ENCODE measurements at regions not wholly inside any gene's neighbourhood (a gene's known extent, or its start where the extent isn't known, plus 50 kb on each side); places are given as distances from the start of the nearest gene placed in this dataset.
"Not testable (repeated sequence)": the region's sequence is repeated elsewhere in the genome, so short reads cannot be mapped to it uniquely, and the experiment has no call there.

DNA sequence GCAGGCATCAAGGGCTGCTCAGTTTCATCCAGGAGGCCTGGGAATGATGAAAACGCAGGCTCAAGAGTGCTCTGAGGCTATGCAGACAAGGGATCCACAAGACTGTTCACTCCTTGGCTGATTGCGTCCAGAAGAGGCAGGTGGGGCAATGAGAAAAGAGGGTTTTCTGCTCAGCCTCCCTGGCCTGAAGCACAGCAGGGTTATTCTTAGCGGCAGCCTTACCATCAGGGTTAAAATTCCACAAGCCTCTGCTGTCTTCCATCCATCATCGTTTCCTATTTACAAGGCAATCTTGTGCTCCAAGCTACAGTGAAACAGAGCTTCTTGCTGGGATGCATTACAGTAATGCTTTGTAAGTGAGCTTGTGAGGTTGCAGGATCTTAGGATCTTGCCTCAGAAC is 129.4 kb upstream of the SHH start:
- Histone ChIP-seq H3K36me3 (no peaks in the 10 kb centered on the region), H3K4me3 (no peak overlapping the region), H3K9me3 (no peaks in the 10 kb centered on the region), H3K4me1 (replicated peaks) (no peaks in the 10 kb centered on the region), H3K27me3 (replicated peaks; ENCODE audit: insufficient read depth) (no peaks in the 10 kb centered on the region), H3K27ac (no peak overlapping the region)
- DNase-seq (ENCODE audit: low spot score), result no peak
- intact Hi-C loops (cut with DNase I), result no loop called here
- WGBS, result 20% methylated on average over 4 of the region's 4 CpGs
- TF ChIP-seq POLR2AphosphoS5 (IDR thresholded peaks at IDR 0.05) (no peak), POLR2A (IDR thresholded peaks at IDR 0.05) (no peak)
- TF ChIP-seq, protein P1, sequence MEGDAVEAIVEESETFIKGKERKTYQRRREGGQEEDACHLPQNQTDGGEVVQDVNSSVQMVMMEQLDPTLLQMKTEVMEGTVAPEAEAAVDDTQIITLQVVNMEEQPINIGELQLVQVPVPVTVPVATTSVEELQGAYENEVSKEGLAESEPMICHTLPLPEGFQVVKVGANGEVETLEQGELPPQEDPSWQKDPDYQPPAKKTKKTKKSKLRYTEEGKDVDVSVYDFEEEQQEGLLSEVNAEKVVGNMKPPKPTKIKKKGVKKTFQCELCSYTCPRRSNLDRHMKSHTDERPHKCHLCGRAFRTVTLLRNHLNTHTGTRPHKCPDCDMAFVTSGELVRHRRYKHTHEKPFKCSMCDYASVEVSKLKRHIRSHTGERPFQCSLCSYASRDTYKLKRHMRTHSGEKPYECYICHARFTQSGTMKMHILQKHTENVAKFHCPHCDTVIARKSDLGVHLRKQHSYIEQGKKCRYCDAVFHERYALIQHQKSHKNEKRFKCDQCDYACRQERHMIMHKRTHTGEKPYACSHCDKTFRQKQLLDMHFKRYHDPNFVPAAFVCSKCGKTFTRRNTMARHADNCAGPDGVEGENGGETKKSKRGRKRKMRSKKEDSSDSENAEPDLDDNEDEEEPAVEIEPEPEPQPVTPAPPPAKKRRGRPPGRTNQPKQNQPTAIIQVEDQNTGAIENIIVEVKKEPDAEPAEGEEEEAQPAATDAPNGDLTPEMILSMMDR (IDR thresholded peaks at IDR 0.05), result no peak

DNA sequence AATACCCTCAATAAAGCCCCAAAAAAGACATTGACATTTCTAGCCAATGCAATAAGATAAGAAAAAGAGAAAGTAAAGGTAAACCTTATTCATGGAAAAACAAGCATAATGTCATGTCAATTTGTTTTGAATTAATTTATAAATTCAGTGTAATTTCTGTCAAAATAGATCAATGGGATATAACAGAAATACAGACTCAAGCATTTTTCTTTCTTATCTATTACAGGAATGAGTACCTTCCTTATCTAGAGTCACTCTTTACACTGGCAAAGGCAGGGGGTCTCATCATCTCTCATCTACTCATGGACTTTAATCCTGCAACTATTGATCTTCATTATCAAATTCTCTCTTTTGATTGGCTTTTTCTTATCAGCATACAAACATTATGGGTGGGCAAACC is 127.1 kb upstream of the SHH start:
- Histone ChIP-seq H3K9me3 (no peaks in the 10 kb centered on the region), H3K27me3 (replicated peaks; ENCODE audit: insufficient read depth) (no peaks in the 10 kb centered on the region), H3K4me1 (replicated peaks) (no peaks in the 10 kb centered on the region), H3K27ac (no peak overlapping the region), H3K36me3 (no peaks in the 10 kb centered on the region), H3K4me3 (no peak overlapping the region)
- DNase-seq (ENCODE audit: low spot score), result no peak
- no peak for TF ChIP-seq POLR2AphosphoS5 (IDR thresholded peaks at IDR 0.05)
- TF ChIP-seq, protein P1 (IDR thresholded peaks at IDR 0.05), result no peak
- no peak for TF ChIP-seq POLR2A (IDR thresholded peaks at IDR 0.05)
- intact Hi-C loops (cut with DNase I), result no loop called here

DNA sequence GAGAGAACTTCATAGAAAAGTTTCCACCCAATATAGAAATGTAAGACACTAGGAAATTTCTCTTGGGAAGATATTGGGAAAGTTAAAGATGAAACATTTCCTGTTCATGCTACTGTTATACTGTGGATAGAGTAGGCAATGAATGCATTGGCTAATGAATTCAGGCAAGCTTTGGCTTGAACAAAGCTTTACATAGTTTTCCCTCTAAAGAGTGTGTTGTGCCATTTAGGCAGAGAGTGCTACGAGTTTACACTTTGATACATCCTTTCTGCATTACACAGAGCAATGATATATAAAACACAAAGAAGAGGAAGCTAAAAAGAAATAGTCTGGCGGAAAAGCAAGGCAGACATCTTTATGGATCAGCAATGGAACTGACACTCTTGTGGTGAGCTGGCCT is 125.9 kb upstream of the SHH start:
- intact Hi-C loops (cut with DNase I), result no loop called here
- Histone ChIP-seq H3K27me3 (replicated peaks; ENCODE audit: insufficient read depth) (no peaks in the 10 kb centered on the region), H3K36me3 (no peaks in the 10 kb centered on the region), H3K9me3 (no peaks in the 10 kb centered on the region), H3K4me1 (replicated peaks) (no peaks in the 10 kb centered on the region), H3K4me3 (no peak overlapping the region), H3K27ac (no peak overlapping the region)
- WGBS, result 26% methylated on average over 2 of the region's 2 CpGs
- DNase-seq (ENCODE audit: low spot score), result no peak
- TF ChIP-seq, protein P1 (IDR thresholded peaks at IDR 0.05), result no peak
- TF ChIP-seq POLR2AphosphoS5 (IDR thresholded peaks at IDR 0.05) (no peak), POLR2A (IDR thresholded peaks at IDR 0.05) (no peak)

DNA sequence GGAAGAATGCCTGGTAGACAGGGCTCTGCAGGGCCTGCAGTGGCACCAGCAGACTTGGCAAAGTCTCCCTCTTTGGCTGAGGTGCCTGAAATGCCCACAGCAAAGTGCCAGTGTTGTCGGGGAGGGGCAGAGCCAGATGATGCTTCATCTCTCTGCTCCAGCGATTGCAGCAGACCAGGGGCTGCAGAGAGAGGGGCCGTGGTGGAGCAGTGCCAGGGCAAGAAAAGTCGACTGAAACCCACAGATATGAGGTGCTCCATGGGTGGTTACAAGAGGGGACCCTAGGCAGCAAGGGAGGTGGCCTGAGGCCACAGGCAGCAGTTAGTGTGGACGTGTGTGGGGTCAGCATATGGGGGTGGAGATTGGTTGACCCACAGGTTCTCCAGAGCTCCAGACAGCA is 123.5 kb upstream of the SHH start:
- 70% methylated on average over 5 of the region's 5 CpGs for WGBS
- no peak for DNase-seq (ENCODE audit: low spot score)
- intact Hi-C loops (cut with DNase I), result no loop called here
- Histone ChIP-seq H3K4me3 (no peak overlapping the region), H3K27ac (no peak overlapping the region), H3K36me3 (no peaks in the 10 kb centered on the region), H3K4me1 (replicated peaks) (no peaks in the 10 kb centered on the region), H3K27me3 (replicated peaks; ENCODE audit: insufficient read depth) (no peaks in the 10 kb centered on the region), H3K9me3 (no peaks in the 10 kb centered on the region)
- TF ChIP-seq, protein P1 (IDR thresholded peaks at IDR 0.05), result no peak
- TF ChIP-seq POLR2A (IDR thresholded peaks at IDR 0.05) (no peak), POLR2AphosphoS5 (IDR thresholded peaks at IDR 0.05) (no peak)

DNA sequence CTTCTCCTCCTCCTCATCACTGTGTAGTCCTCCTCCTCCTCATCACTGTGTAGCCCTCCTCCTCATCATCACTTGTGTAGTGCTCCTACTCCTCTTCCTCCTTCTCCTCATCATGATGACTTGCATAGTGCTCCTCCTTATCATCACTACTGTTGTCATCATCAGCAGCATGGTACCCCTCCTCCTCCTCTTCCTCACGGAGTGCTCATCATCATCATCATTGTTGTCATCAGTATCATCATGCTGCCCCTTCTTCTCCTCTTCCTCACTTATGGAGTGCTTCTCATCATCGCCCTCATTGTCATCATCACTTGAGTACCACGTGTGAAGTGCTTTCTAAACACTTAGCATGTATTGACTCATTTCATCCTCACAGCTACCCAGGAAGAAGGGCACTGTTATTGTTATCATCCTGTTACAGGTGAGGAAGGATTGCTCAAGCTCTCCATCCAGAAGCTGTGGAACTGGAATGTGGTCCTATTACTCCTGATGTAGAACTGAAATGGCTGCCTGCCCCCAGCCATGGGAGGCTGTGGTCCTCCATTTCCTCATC is 122.8 kb upstream of the SHH start:
- TF ChIP-seq, protein P1 (IDR thresholded peaks at IDR 0.05), result no peak
- TF ChIP-seq POLR2A (IDR thresholded peaks at IDR 0.05) (no peak), POLR2AphosphoS5 (IDR thresholded peaks at IDR 0.05) (no peak)
- WGBS, result 78% methylated on average over 3 of the region's 3 CpGs
- H3K4me1 ChIP-seq (replicated peaks), result no peaks in the 10 kb centered on the region
- DNase-seq (ENCODE audit: low spot score), result no peak
- H3K27ac ChIP-seq, result no peak overlapping the region
- intact Hi-C loops (cut with DNase I), result no loop called here
- H3K9me3 ChIP-seq, result no peaks in the 10 kb centered on the region
- H3K36me3 ChIP-seq, result no peaks in the 10 kb centered on the region
- H3K4me3 ChIP-seq, result no peak overlapping the region
- H3K27me3 ChIP-seq (replicated peaks; ENCODE audit: insufficient read depth), result no peaks in the 10 kb centered on the region

DNA sequence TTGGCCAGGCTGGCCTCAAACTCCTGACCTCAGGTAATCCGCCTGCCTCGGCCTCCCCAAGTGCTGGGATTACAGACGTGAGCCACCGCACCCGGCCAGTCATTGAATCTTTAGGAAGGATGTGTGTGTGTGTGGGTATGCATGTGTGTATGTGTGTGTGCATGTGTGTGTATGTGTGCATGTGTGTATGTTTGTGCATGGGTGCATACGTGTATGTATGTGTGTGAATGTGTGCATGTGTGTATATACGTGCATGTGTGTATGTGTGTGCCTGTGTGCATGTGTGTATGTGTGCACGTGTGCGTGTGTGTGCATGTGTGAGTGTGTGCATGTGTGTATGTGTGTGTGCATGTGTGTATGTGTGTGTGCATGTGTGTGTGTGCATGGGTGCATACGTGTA is 120.1 kb upstream of the SHH start:
- H3K36me3 ChIP-seq; DNase-seq (ENCODE audit: low spot score); H3K4me1 ChIP-seq (replicated peaks); intact Hi-C loops (cut with DNase I); H3K27me3 ChIP-seq (replicated peaks; ENCODE audit: insufficient read depth); H3K9me3 ChIP-seq; H3K27ac ChIP-seq; H3K4me3 ChIP-seq: not testable (repeated sequence)
- 81% methylated on average over 9 of the region's 10 CpGs for WGBS
